GM20431 (cell line): ENCODE measurements at regions not wholly inside any gene's neighbourhood (a gene's known extent, or its start where the extent isn't known, plus 50 kb on each side); places are given as distances from the start of the nearest gene placed in this dataset.
"Not testable (repeated sequence)": the region's sequence is repeated elsewhere in the genome, so short reads cannot be mapped to it uniquely, and the experiment has no call there.

Source experiments
- in situ Hi-C: fragments of 300-500 bp; cut with MseI, MboI; formaldehyde crosslinking; loops from one replicate; pipeline ENCODE4 v1.15.0; 2020; ENCODE audit warnings: low sequenced_read_pairs; ENCODE audit not compliant: unreplicated experiment

DNA sequence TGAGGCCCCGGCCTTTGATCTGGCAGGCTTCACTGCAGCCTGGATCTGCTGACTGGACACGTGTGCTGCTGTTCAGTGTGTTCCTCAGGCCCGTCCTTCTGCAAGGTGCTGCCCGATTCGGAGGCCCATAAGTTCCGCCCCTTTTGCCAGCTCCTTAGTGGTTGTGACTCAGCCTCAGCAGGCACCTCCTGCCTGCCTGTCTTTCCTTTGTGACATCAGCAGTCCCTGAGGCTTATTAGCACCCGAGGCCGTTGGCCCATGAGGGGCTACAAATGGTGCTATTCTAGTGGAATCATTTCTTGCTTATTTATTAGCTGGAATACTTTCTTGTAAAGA is 75.4 kb upstream of the FAN1 start:
- in situ Hi-C loops = not testable (repeated sequence)

DNA sequence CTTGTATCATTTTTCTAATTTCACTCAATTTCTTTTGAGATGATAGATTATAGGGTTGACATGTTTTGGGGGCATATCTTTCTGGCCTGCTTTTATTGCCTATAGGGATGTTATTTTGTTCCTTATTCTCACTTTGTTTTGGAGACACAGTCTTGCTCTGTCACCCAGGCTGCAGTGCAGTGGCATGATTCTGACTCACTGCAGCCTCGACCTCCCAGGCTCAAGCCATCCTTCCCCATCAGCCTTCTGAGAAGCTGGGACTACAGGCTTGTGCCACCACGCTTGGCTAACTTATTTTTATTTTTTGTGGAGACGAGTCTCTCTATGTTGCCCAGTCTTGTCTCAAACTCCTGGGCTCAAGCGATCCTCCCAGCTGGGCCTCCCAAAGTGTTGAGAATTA is 72.8 kb upstream of the FAN1 start:
- in situ Hi-C loops = no loop called here

DNA sequence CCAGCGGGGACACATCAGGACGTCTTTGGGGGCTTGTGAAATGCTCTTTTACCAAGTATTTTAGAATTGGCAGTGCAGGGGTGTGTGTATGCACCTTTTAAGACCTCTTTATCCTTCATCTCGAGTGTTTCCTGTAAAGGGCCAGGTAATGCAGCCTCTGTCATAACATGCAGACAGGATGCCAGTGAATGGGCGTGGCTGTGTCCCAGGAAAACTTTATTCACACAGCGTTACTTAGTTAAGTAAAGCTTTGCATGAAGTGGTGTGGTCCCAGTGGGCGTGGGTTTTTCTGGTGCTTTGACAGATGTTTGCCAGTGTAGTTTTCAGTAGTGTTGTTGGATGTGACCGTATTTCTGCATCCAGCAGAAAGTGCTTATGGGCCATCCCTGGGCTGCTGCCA is 70.3 kb upstream of the FAN1 start:
- in situ Hi-C loops = not testable (repeated sequence)

DNA sequence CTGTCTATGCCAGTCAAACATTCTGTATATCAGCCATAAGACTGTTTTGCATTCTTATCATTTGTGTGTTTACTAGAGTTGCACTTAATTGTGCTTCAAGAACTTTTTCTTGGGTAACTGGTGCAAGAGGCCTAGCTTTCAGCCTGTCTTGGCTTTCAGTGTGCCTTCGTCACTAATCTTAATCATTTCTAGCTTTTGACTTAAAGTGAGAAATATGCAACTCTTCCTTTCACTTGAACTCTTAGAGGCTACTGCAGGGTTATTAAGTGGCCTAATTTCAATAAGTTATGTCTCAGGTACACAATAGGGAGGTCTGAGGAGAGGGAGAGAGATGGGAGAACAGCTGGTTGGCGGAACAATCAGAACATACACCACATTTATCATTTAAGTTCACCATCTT is 62.1 kb upstream of the FAN1 start:
- in situ Hi-C loops = not testable (repeated sequence)

DNA sequence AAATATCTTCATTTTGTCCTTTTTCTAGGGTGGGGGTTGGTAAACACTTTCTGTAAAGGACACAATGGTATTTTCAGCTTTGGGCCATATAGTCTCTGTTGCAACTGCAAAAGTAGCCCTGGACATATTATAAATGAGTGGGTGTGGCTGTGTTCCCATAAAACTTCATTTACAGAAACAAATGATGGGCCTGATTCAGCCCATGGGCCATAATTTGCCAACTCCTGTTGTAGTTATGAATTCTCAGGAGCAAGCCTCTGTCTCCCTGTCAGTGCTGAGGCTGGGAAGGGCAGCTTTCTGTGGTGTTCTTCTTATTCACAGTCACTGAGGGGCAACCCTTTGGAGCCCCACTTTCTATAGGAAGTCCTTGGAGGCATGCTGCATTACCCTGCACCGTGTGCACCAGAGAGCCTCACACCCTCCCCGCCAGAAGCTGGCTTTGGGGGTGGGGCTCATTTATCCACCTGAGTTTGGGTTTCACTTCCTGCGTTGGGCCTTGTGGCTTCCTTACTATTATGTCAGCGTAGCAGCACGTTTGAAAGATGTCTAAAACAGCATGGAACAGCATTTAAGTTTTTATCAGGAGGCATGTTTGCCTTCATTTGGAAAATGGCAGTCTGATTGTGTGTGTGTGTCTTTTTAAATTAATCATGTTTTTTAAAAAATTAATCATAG is 60.8 kb upstream of the FAN1 start:
- in situ Hi-C loops = not testable (repeated sequence)

DNA sequence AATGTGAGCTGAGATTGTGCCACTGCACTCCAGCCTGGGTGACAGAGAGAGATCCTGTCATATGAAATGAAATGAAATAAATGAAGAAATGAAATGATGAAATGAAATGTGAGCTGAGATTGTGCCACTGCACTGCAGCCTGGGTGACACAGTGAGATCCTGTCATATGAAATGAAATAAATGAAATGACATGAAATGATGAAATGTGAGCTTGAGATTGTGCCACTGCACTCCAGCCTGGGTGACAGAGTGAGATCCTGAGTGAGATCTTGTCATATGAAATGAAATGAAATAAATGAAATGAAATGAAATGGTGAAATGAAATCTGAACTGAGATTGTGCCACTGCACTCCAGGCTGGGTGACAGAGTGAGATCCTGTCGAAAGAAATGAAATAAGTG is 58.2 kb upstream of the FAN1 start:
- in situ Hi-C loops = not testable (repeated sequence)
